GM12864 (cell line): ENCODE measurements at regions not wholly inside any gene's neighbourhood (a gene's known extent, or its start where the extent isn't known, plus 50 kb on each side); places are given as distances from the start of the nearest gene placed in this dataset.

Experiments used
- DNase-seq: peaks from one replicate; pipeline ENCODE4 v3.0.0-alpha.2; 2011; ENCODE audit warnings: low read depth
- H3K4me3 ChIP-seq: 2 replicates; pipeline ENCODE4 v1.5.1; 2011; ENCODE audit warnings: mild to moderate bottlenecking, low read depth, low read length, control low read depth
- TF ChIP-seq, protein P1 (sequence below): IDR thresholded peaks from 2 replicates; pipeline ENCODE4 v1.5.1; 2011; ENCODE audit warnings: low read depth, mild to moderate bottlenecking, moderate library complexity, low read length, control low read depth, inconsistent platforms; ENCODE audit errors: missing control alignments

DNA sequence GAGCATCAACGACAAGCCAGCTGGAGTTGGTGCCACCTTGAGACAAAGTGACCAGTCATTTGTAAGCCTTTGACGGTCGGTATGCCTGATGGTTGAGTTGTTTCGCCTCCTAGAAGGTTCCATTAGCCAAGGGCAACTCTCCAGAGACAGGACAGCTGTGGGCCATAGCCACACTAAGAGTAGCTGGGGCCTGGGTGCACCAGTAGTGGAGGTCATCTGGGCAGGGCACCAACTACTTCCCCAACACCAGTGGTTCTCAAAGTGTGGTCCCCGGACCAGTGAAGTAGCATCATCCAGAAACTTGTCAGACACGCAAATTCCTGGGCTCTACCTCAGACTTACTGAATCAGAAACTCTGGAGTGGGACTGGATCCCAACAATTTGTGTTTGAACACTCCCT, 217.5 kb upstream of the TAS2R1 start:
- DNase-seq: no peak
- no peak overlapping the region for H3K4me3 ChIP-seq
- TF ChIP-seq, protein P1, sequence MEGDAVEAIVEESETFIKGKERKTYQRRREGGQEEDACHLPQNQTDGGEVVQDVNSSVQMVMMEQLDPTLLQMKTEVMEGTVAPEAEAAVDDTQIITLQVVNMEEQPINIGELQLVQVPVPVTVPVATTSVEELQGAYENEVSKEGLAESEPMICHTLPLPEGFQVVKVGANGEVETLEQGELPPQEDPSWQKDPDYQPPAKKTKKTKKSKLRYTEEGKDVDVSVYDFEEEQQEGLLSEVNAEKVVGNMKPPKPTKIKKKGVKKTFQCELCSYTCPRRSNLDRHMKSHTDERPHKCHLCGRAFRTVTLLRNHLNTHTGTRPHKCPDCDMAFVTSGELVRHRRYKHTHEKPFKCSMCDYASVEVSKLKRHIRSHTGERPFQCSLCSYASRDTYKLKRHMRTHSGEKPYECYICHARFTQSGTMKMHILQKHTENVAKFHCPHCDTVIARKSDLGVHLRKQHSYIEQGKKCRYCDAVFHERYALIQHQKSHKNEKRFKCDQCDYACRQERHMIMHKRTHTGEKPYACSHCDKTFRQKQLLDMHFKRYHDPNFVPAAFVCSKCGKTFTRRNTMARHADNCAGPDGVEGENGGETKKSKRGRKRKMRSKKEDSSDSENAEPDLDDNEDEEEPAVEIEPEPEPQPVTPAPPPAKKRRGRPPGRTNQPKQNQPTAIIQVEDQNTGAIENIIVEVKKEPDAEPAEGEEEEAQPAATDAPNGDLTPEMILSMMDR: no peak

DNA sequence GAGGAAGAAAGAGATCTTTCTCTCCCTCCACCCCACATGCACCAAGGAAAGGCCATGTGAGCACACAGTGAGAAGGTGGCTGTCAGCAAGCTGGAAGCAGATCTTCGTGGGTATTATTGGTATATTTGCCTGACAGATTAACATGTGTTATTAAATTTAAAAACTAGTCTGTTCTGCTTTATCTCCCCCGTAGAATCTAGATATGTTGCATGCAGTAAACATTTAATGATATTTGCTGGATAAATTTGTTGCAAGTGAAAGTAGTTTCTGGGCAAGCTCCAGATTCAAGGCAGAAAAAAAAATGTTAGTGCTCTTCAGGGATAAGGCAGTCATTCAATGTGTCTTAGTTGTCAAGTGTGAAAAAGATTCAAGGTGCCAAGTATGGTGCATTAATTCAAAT, 215.0 kb upstream of the TAS2R1 start:
- DNase-seq: no peak
- H3K4me3 ChIP-seq: no peak overlapping the region
- TF ChIP-seq, protein P1: no peak

DNA sequence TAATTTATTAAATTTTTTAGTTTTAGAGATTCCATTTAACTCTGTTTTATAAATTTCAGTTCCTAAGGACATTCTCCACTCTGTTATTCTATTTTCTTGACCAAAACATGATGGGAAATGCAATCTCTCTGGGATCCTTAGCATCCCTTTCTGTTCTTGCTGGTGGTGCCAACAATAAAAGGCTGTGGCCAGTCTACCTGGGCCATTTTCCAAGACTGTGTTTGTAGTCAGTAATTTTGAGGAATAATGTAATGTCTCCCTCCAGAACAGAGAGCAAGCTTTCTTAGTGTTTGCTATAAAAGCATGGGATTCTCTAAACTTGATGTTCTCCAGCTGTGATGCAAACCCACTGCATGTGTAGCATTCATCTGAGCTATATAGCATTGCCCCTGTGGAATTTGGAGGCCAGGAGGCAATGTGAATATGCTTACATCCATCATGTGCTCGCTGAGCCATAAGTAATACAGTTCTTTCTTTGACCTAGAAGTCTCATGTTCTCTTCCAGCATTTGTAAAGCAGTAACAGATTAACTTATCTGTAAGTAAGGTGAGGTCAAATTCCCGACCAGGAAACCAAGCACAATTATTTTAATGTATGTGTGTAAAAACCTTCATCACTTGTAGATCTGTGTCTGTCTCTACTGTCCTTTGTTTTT, 211.5 kb upstream of the TAS2R1 start:
- no peak for DNase-seq
- no peak overlapping the region for H3K4me3 ChIP-seq
- TF ChIP-seq, protein P1: no peak

DNA sequence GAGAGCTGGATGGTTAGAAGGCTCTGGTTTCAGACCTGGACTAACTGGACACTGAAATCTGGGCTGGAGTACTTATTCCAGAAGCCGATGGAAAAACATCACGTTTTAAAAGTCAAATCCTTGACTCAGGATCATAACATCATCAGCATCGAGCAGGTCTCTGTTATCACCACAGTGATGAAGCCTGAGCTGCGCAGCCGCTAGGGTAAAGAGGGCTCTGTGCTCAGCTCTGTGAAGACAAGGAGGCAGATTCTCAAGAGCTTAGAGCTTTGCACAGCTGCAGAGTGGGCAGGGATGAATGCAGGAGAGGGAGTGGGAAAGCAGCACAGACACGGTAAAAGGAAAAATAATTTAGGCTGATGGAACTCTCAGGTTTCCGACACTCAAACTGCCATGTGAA, 208.8 kb upstream of the TAS2R1 start:
- no peak overlapping the region for H3K4me3 ChIP-seq
- TF ChIP-seq, protein P1: no peak
- DNase-seq: no peak

DNA sequence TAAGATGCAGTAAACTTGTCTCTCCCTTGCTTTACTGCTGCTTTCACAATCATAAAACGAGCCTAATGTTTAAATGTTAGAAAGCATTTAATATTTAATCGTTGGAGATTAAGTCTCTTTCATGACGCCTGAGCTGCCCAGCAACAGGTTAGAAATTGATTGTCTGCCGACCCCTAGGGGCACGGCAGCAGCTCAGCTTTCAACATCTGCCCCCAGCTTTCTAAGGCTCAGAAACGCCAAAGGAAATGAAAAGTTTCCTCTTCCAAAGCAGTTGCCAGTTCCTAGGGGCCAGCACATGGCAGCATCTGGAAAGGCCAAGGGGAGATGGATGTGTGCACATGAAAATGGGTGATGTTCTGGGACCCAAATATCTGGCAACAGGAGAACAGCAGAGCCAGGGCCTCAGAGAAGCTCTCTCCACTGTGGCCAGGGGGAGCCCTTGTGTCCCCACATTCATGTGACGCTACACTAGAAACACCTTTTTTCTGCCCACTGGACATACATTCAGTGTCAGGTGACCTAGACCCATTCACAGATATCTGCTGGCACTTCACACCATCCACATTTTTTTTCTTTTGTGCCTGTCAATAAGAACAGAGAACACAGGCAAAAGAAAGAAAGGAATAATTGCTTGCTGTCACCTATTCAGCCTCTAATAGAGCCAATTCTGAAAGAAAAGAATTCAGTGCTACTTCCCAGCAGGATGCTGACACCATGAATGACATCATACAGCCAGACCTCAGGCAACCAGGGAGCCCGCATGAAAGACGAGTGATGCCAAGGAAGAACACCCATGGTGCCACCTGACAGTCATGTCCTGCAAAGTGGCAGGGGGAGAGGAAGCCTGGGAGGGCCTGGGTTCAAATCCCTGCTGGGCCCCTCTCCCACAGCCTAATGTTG, 205.0 kb upstream of the TAS2R1 start:
- TF ChIP-seq, protein P1: no peak
- no peak for DNase-seq
- H3K4me3 ChIP-seq: no peak overlapping the region

DNA sequence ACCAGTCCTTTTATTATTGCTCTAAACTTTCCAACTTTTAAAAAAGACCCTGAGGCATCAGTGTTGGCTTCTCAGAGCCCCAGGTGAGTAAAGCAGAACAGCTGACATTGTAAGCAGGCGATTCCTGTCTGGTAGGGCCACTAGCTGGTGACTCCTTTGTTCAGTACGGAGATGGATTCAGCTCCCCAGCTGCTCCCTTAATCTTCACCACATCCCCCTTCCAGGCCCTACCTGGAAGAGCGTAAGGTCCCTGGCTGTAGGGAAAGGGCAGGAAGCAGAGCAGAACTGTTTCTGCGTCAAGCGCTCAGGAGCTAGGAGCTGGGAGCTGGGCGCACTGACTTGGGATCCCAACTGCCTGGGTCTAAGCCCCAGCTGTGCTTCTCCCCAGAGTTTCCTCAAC, 203.7 kb upstream of the TAS2R1 start:
- H3K4me3 ChIP-seq: no peak overlapping the region
- TF ChIP-seq, protein P1: no peak
- DNase-seq: no peak
